ENCODE measurements at regions not wholly inside any gene's neighbourhood (a gene's known extent, or its start where the extent isn't known, plus 50 kb on each side); places are given as distances from the start of the nearest gene placed in this dataset.

DNA sequence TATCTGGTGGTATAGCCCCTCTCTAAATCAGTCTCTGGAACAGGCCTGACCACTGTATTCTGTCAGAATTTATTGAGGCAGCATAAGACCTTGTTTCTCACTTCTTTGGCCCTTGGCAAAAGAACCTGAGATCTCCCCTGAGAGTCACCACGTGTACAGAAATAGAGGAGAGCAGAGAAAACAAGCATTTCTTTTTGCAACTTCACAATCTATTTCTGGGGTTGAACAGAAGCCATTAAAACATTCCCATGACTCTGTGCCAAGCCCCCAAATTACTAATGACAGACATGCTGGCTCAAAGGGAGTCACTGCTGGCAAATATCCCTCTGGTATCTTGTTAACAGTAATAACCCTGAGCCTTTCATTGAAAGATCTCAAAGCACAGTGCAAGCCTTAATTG lies 395.3 kb downstream of the MAFB start:
- Histone ChIP-seq H3K4me3 (no peak overlapping the region), H3K27ac (peak overlapping the region in 1 of 12 donors; percentile 15), H3K9me3 (peaks cover 0 to 22% (median 7%) of the 10 kb centered on the region in 12 donors), H3K4me1 (peaks cover 0 to 22% (median 7%) of the 10 kb centered on the region in 12 donors), H3K36me3 (no peaks in the 10 kb centered on the region), H3K27me3 (no peaks in the 10 kb centered on the region)
- whole genome bisulfite sequencing, 4 donors: 5 to 16% (median 13%) methylated on average over 1 of the region's 1 CpG
- intact Hi-C loops (cut with DNase I): no loop called here
- ATAC-seq (peak in 3 of 4 donors; percentile 20 to 50 (median 38)), DNase-seq (peak in 3 of 5 donors; percentile 18 to 31 (median 24))
- TF ChIP-seq POLR2A (IDR thresholded peaks at IDR 0.05) (no peak), CTCF (IDR thresholded peaks at IDR 0.05) (no peak)

GRCh38 chr20:40291493-40292135 lies 397.4 kb downstream of the MAFB start:
- H3K9me3 ChIP-seq: peaks cover 0 to 8% (median 0%) of the 10 kb centered on the region in 12 donors
- no peak overlapping the region for H3K4me3 ChIP-seq
- DNase-seq (no peak), ATAC-seq (no peak)
- TF ChIP-seq CTCF (IDR thresholded peaks at IDR 0.05) (no peak), POLR2A (IDR thresholded peaks at IDR 0.05) (no peak)
- no peaks in the 10 kb centered on the region for H3K27me3 ChIP-seq
- intact Hi-C loops (cut with DNase I): no loop called here
- H3K36me3 ChIP-seq: no peaks in the 10 kb centered on the region
- no peak overlapping the region for H3K27ac ChIP-seq
- peaks cover 0 to 23% (median 7%) of the 10 kb centered on the region in 12 donors for H3K4me1 ChIP-seq
- WGBS, 4 donors: 76 to 90% (median 88%) methylated on average over 2 of the region's 2 CpGs

- H3K4me1 ChIP-seq: peaks cover 0 to 8% (median 0%) of the 10 kb centered on the region in 12 donors
- no peaks in the 10 kb centered on the region for H3K27me3 ChIP-seq
- H3K36me3 ChIP-seq: no peaks in the 10 kb centered on the region
- DNase-seq (no peak), ATAC-seq (no peak)
- no peak overlapping the region for H3K4me3 ChIP-seq
- no peaks in the 10 kb centered on the region for H3K9me3 ChIP-seq
- WGBS, 4 donors: 87 to 98% (median 90%) methylated on average over 2 of the region's 2 CpGs
- TF ChIP-seq CTCF (IDR thresholded peaks at IDR 0.05) (no peak), POLR2A (IDR thresholded peaks at IDR 0.05) (no peak)
- peak overlapping the region in 1 of 12 donors; percentile 63 for H3K27ac ChIP-seq
- intact Hi-C loops (cut with DNase I): no loop called here
Observed at GRCh38 chr20:40287683-40288082, 401.4 kb downstream of the MAFB start.

DNA sequence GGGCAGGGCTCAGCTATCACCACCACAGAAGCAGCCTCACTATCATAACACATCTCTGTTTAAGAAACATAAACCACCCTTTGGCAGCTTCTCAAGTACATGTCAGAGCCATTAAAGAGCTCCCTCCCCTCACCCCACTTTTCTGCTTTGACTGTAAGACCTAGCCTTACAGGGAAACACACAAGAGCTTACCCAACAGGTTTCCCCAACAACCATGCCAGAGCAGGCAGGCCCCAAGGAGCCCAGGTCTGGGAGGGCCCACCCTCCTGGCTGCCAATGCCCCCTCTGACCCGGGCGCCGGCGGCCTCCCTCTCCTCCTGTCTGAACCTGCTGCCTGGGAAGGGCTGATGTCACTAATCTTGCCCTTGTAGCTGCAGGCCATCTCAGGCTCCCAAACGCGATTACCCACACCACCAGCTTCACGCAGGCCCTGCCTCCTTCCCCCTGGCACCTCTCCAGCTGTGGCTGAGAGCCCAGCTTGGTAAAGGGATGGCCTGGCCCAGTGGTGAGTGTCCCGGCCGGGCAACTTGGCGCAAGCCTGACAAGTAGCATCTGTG lies 402.0 kb downstream of the MAFB start:
- peak overlapping the region in 3 of 12 donors; percentile 23 to 63 (median 29) for H3K27ac ChIP-seq
- TF ChIP-seq POLR2A (IDR thresholded peaks at IDR 0.05): no peak
- TF ChIP-seq CTCF (IDR thresholded peaks at IDR 0.05): no peak
- intact Hi-C loops (cut with DNase I): no loop called here
- ATAC-seq (peak; percentile 92 to 98 (median 96)), DNase-seq (peak; percentile 76 to 90 (median 86))
- H3K4me3 ChIP-seq: no peak overlapping the region
- H3K36me3 ChIP-seq: no peaks in the 10 kb centered on the region
- H3K27me3 ChIP-seq: no peaks in the 10 kb centered on the region
- H3K4me1 ChIP-seq: peaks cover 0 to 8% (median 0%) of the 10 kb centered on the region in 12 donors
- WGBS, 4 donors: 42 to 51% (median 47%) methylated on average over 10 of the region's 10 CpGs
- no peaks in the 10 kb centered on the region for H3K9me3 ChIP-seq
